Suprapubic skin (tissue), 4 donors: ENCODE measurements at regions not wholly inside any gene's neighbourhood (a gene's known extent, or its start where the extent isn't known, plus 50 kb on each side); places are given as distances from the start of the nearest gene placed in this dataset.

ENCODE experiments used
- DNase-seq, 2 donors: peaks; one replicate each; pipeline ENCODE4 v3.0.0-alpha.2; 2019; ENCODE audit warnings: low spot score in 2 of 2
- H3K27ac ChIP-seq: fragments of 200-600 bp; sonication (generic); one replicate; pipeline ENCODE4 v1.5.1; 2019
- H3K27me3 ChIP-seq: fragments of 200-600 bp; sonication (generic); one replicate; pipeline ENCODE4 v1.5.1; 2019
- H3K36me3 ChIP-seq: fragments of 200-600 bp; sonication (generic); one replicate; pipeline ENCODE4 v1.5.1; 2019
- H3K4me1 ChIP-seq: fragments of 200-600 bp; sonication (generic); one replicate; pipeline ENCODE4 v1.5.1; 2019
- H3K4me3 ChIP-seq: fragments of 200-600 bp; sonication (generic); one replicate; pipeline ENCODE4 v1.5.1; 2019; ENCODE audit warnings: mild to moderate bottlenecking
- H3K9me3 ChIP-seq: fragments of 200-600 bp; sonication (generic); one replicate; pipeline ENCODE4 v1.5.1; 2019
- EP300 ChIP-seq: sonication (generic); formaldehyde crosslinking; IDR thresholded peaks from one replicate; pipeline ENCODE4 v1.6.1; 2017; ENCODE audit warnings: antibody characterized with exemption
- POLR2A ChIP-seq, 2 donors: fragments of 450-650 bp; IDR thresholded peaks; one replicate each; pipeline ENCODE4 v1.6.1; 2017; ENCODE audit warnings: antibody characterized with exemption in 2 of 2, mild to moderate bottlenecking in 2 of 2, moderate library complexity in 2 of 2
- POLR2AphosphoS5 ChIP-seq, 3 donors: sonication (generic); formaldehyde crosslinking; IDR thresholded peaks; one replicate each; pipeline ENCODE4 v1.6.1; 2017; ENCODE audit warnings: antibody characterized with exemption in 3 of 3
- WGBS: methylation state at CpG from one replicate; pipeline ENCODE4 v1.1.5; 2018; 5-methylcytosine and 5-hydroxymethylcytosine counted together
- TF ChIP-seq, protein P1 (sequence below), 2 donors: fragments of 200-600 bp in 1 of 2; fragments of 450-650 bp in 1 of 2; sonication (generic) in 1 of 2; IDR thresholded peaks; one replicate each; pipeline ENCODE4 v1.5.1; 2016 to 2019; ENCODE audit warnings: antibody characterized with exemption in 2 of 2, mild to moderate bottlenecking in 1 of 2, moderate library complexity in 1 of 2

DNA sequence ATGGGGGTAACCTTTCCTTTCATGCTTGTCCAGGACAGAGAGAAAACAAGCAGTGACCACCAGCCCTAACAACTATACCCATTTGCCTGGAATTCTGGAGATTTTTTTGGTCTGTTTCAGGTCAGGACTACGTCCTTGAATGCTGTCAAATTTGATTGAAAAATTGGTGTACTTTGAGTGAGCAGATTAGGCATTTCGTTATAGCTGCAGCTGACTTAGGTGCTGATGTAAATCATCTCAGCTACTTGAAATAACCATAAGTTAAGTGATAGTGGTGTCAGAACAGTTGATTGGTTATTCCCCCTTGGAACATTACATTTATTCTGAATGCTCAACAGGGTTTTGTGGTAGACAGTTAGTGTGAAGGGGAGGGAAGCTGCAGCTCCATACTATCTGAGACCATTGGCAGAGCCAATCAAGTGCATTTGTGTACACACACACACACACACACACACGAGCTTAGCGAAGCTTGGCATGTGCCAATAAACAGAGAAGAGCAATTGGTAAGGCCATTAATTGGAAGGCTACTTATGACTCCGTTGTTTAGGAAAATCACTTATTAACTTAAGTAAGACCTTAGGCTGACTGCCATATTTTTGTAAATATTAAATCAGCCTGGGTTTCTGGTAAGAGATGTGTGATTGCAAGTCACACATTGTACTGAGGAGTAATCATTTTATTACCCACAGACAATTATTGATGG, 447.8 kb downstream of the MFSD1 start:
- no peaks in the 10 kb centered on the region for H3K4me1 ChIP-seq
- DNase-seq: no peak
- no peak overlapping the region for H3K27ac ChIP-seq
- H3K36me3 ChIP-seq: no peaks in the 10 kb centered on the region
- no peak overlapping the region for H3K4me3 ChIP-seq
- TF ChIP-seq, protein P1, sequence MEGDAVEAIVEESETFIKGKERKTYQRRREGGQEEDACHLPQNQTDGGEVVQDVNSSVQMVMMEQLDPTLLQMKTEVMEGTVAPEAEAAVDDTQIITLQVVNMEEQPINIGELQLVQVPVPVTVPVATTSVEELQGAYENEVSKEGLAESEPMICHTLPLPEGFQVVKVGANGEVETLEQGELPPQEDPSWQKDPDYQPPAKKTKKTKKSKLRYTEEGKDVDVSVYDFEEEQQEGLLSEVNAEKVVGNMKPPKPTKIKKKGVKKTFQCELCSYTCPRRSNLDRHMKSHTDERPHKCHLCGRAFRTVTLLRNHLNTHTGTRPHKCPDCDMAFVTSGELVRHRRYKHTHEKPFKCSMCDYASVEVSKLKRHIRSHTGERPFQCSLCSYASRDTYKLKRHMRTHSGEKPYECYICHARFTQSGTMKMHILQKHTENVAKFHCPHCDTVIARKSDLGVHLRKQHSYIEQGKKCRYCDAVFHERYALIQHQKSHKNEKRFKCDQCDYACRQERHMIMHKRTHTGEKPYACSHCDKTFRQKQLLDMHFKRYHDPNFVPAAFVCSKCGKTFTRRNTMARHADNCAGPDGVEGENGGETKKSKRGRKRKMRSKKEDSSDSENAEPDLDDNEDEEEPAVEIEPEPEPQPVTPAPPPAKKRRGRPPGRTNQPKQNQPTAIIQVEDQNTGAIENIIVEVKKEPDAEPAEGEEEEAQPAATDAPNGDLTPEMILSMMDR (IDR thresholded peaks at IDR 0.05): no peak
- TF ChIP-seq POLR2AphosphoS5 (IDR thresholded peaks at IDR 0.05) (no peak), POLR2A (IDR thresholded peaks at IDR 0.05) (no peak), EP300 (no peak)
- H3K9me3 ChIP-seq: peaks cover 7% of the 10 kb centered on the region
- 59% methylated on average over 5 of the region's 5 CpGs for WGBS
- H3K27me3 ChIP-seq: no peaks in the 10 kb centered on the region

DNA sequence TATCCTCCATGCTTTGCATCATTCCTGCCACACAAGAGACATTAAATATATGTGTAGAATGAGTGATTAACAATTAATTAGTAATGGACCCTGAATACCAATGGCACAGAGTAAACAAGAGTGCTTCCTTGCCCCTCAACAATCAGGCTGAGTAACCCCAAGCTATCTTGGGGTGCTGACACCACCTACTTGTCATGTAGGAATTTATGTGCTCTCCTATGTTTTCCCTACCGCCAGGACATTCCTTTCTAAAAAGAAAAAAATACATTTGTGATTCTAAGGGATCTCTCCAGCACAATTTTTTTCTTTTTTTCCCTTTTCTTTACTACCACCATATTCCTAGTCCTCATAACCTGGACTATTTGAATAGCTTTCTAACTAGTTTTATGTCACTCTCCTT, 449.1 kb downstream of the MFSD1 start:
- WGBS: 62% methylated on average over 1 of the region's 1 CpG

DNA sequence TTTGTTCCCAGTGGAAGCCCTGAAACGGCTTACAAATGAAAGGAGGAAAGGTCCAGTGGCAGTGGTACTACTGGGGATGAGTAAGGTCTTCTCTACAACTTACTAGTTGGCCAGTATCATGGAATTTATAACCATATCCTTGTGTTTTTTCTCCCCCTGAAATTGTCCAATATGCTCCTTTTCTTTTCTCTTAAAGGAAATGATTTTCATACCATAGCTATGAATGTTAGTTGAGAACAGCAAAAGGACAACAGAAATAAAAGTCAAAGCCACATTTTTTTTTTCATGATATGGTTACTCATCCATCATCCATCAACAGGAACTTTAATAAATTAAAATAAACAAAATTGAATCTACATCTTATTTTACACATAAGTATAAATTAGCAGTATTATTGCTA, 450.4 kb downstream of the MFSD1 start:
- no peaks in the 10 kb centered on the region for H3K4me1 ChIP-seq
- TF ChIP-seq, protein P1 (IDR thresholded peaks at IDR 0.05): no peak
- TF ChIP-seq POLR2A (IDR thresholded peaks at IDR 0.05) (no peak), POLR2AphosphoS5 (IDR thresholded peaks at IDR 0.05) (no peak), EP300 (no peak)
- no peak overlapping the region for H3K27ac ChIP-seq
- DNase-seq: no peak
- H3K9me3 ChIP-seq: peaks cover 7% of the 10 kb centered on the region
- peaks cover 3% of the 10 kb centered on the region for H3K27me3 ChIP-seq
- 54% methylated on average over 1 of the region's 1 CpG for WGBS
- H3K36me3 ChIP-seq: no peaks in the 10 kb centered on the region
- H3K4me3 ChIP-seq: no peak overlapping the region

More for the DNA sequence above, 449.1 kb downstream of the MFSD1 start:
- Histone ChIP-seq H3K4me1 (no peaks in the 10 kb centered on the region), H3K27ac (no peak overlapping the region), H3K27me3 (peaks cover 3% of the 10 kb centered on the region), H3K4me3 (no peak overlapping the region), H3K9me3 (peaks cover 7% of the 10 kb centered on the region), H3K36me3 (no peaks in the 10 kb centered on the region)
- DNase-seq: no peak
- TF ChIP-seq POLR2AphosphoS5 (IDR thresholded peaks at IDR 0.05): no peak
- TF ChIP-seq EP300: no peak
- TF ChIP-seq, protein P1 (IDR thresholded peaks at IDR 0.05): no peak
- TF ChIP-seq POLR2A (IDR thresholded peaks at IDR 0.05): no peak

DNA sequence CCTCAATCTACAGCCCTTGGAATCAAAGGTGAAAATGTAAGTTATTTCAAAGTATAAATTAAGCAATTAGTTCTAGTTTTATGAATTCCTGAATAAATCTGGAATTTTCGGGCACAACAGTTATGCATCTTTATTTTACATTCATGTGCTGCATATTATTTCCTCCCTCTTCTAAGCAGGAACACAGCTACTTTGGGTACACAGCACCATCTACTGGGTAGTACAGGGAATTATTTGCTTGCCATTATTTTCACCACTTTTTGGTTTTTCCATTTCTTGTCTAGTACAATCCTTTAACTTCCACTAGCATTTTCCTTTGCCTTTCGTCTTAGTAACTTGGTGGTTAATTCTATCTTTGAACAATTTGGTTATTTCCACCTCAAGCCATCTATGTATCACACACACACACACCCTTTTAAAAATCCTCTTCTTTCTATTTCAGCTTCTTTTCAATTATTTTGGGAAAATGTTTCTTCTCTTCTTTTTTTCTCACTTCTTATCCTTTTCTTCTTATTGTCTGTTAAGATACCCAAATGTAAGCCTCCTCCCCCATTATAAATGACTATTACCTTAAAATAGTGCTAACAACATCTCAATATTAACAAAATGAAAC, 451.0 kb downstream of the MFSD1 start:
- Histone ChIP-seq H3K36me3 (no peaks in the 10 kb centered on the region), H3K4me3 (no peak overlapping the region), H3K9me3 (peaks cover 7% of the 10 kb centered on the region), H3K27me3 (peaks cover 3% of the 10 kb centered on the region), H3K27ac (no peak overlapping the region), H3K4me1 (no peaks in the 10 kb centered on the region)
- WGBS: 37% methylated on average over 2 of the region's 2 CpGs
- DNase-seq: no peak
- TF ChIP-seq, protein P1 (IDR thresholded peaks at IDR 0.05): no peak
- TF ChIP-seq POLR2AphosphoS5 (IDR thresholded peaks at IDR 0.05) (no peak), EP300 (no peak), POLR2A (IDR thresholded peaks at IDR 0.05) (no peak)

DNA sequence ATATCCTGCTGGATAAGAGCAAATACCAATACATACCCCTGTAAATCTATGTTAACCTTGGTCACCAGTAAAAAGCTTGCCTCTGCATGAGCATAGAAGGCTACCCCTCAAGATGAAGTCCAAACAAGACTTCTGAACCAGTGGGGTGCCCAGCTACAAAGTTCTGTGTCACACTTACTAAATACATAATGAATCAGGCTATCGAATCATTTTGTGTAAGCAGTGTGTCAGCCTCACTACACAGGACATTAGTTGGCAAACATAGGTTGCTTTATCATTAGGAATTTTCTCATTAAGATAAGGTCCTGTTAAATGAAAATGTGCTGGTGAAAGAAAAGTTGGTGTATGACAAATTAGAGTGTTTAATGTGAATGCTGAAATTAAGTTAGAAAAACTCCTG, 452.0 kb downstream of the MFSD1 start:
- Histone ChIP-seq H3K9me3 (peaks cover 7% of the 10 kb centered on the region), H3K36me3 (no peaks in the 10 kb centered on the region), H3K27me3 (peaks cover 3% of the 10 kb centered on the region), H3K4me1 (no peaks in the 10 kb centered on the region), H3K27ac (no peak overlapping the region), H3K4me3 (no peak overlapping the region)
- WGBS: 100% methylated on average over 1 of the region's 1 CpG
- TF ChIP-seq, protein P1 (IDR thresholded peaks at IDR 0.05): no peak
- TF ChIP-seq POLR2A (IDR thresholded peaks at IDR 0.05) (no peak), POLR2AphosphoS5 (IDR thresholded peaks at IDR 0.05) (no peak), EP300 (no peak)
- DNase-seq: no peak
